ENCODE measurements at regions not wholly inside any gene's neighbourhood (a gene's known extent, or its start where the extent isn't known, plus 50 kb on each side); places are given as distances from the start of the nearest gene placed in this dataset.

DNA sequence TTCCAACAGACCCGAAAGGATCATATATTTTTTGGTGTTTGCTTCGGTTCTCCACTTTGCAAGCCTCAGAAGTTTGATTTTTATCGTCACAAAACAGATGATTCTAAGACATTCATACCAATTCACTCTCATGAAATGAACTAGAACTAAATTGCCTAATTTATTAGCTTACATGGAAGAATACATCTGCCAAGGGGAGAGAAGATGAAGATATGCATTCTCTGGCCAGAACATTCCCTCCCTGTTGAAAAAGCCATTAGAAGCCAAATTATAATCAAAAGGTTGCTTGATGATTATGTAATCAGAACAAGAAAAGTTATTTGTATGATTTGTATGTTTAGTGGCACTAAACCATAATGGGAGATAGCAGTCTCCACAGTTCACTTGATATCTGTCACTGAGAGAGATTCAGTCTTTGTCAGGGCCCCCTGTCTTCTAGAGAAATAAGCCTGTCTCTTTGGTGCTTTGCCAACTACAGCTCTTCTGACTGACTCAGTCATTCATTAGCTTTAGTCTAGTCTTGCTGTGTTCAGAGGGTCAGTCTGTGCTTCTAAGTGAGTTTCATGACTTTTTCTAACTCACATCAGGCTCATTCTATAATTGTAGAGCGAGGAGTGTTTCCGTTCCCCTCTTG, 95.3 kb upstream of the GNAI1 start:
- no peaks in the 10 kb centered on the region for H3K4me1 Mint-ChIP-seq
- no peaks in the 10 kb centered on the region for H3K27me3 Mint-ChIP-seq (ENCODE audit: low read depth)
- H3K4me3 Mint-ChIP-seq, result no peak overlapping the region
- no peak overlapping the region for H3K27ac Mint-ChIP-seq (ENCODE audit: unreplicated experiment)
- no peak for DNase-seq (ENCODE audit: low read depth, low spot score)
- TF ChIP-seq, protein P1, sequence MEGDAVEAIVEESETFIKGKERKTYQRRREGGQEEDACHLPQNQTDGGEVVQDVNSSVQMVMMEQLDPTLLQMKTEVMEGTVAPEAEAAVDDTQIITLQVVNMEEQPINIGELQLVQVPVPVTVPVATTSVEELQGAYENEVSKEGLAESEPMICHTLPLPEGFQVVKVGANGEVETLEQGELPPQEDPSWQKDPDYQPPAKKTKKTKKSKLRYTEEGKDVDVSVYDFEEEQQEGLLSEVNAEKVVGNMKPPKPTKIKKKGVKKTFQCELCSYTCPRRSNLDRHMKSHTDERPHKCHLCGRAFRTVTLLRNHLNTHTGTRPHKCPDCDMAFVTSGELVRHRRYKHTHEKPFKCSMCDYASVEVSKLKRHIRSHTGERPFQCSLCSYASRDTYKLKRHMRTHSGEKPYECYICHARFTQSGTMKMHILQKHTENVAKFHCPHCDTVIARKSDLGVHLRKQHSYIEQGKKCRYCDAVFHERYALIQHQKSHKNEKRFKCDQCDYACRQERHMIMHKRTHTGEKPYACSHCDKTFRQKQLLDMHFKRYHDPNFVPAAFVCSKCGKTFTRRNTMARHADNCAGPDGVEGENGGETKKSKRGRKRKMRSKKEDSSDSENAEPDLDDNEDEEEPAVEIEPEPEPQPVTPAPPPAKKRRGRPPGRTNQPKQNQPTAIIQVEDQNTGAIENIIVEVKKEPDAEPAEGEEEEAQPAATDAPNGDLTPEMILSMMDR (conservative IDR thresholded peaks at IDR 0.05), result no peak
- peaks cover 2% of the 10 kb centered on the region for H3K36me3 Mint-ChIP-seq (ENCODE audit: low read depth)
- H3K9me3 Mint-ChIP-seq, result peaks cover 2% of the 10 kb centered on the region

GRCh38 chr7:80037689-80038088, 96.9 kb upstream of the GNAI1 start:
- no peaks in the 10 kb centered on the region for H3K9me3 Mint-ChIP-seq
- H3K27ac Mint-ChIP-seq (ENCODE audit: unreplicated experiment), result no peak overlapping the region
- H3K27me3 Mint-ChIP-seq (ENCODE audit: low read depth), result no peaks in the 10 kb centered on the region
- no peaks in the 10 kb centered on the region for H3K4me1 Mint-ChIP-seq
- TF ChIP-seq, protein P1 (conservative IDR thresholded peaks at IDR 0.05), result no peak
- no peak for DNase-seq (ENCODE audit: low read depth, low spot score)
- no peak overlapping the region for H3K4me3 Mint-ChIP-seq
- no peaks in the 10 kb centered on the region for H3K36me3 Mint-ChIP-seq (ENCODE audit: low read depth)

- DNase-seq (ENCODE audit: low read depth, low spot score), result no peak
- TF ChIP-seq, protein P1 (conservative IDR thresholded peaks at IDR 0.05), result no peak
Measured at GRCh38 chr7:80036107-80036506, 98.5 kb upstream of the GNAI1 start.

DNA sequence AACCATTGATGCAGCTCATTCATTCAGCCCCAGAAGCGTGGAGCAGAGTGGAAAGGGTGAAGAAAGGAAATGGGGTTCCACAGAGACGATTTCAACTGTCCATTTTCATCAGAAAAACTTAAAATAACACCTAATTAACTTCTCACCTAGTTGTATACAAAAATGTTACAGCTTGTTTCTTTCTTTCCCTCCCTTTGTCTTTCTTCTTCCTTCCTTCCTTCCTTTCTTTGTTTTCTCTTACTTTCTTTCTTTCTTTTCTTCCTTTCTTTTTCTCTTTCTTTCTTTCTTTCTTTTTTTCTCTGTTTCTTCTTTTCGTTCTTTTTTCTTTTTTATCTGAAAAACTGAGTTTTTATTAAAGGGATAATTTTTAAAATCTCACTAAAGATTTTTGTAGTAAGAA, 105.9 kb upstream of the GNAI1 start:
- DNase-seq (ENCODE audit: low read depth, low spot score), result no peak
- H3K4me3 Mint-ChIP-seq, result no peak overlapping the region
- no peaks in the 10 kb centered on the region for H3K4me1 Mint-ChIP-seq
- H3K36me3 Mint-ChIP-seq (ENCODE audit: low read depth), result no peaks in the 10 kb centered on the region
- no peaks in the 10 kb centered on the region for H3K9me3 Mint-ChIP-seq
- no peaks in the 10 kb centered on the region for H3K27me3 Mint-ChIP-seq (ENCODE audit: low read depth)
- TF ChIP-seq, protein P1 (conservative IDR thresholded peaks at IDR 0.05), result no peak
- no peak overlapping the region for H3K27ac Mint-ChIP-seq (ENCODE audit: unreplicated experiment)

More at GRCh38 chr7:80036107-80036506, 98.5 kb upstream of the GNAI1 start:
- Mint-ChIP-seq H3K9me3 (no peaks in the 10 kb centered on the region), H3K36me3 (ENCODE audit: low read depth) (no peaks in the 10 kb centered on the region), H3K27ac (ENCODE audit: unreplicated experiment) (no peak overlapping the region), H3K27me3 (ENCODE audit: low read depth) (no peaks in the 10 kb centered on the region), H3K4me3 (no peak overlapping the region), H3K4me1 (no peaks in the 10 kb centered on the region)

GRCh38 chr7:80027611-80028173, 106.9 kb upstream of the GNAI1 start:
- Mint-ChIP-seq H3K27me3 (ENCODE audit: low read depth) (no peaks in the 10 kb centered on the region), H3K27ac (ENCODE audit: unreplicated experiment) (no peak overlapping the region), H3K4me3 (no peak overlapping the region), H3K36me3 (ENCODE audit: low read depth) (peaks cover 3% of the 10 kb centered on the region), H3K9me3 (peaks cover 4% of the 10 kb centered on the region), H3K4me1 (no peaks in the 10 kb centered on the region)
- no peak for DNase-seq (ENCODE audit: low read depth, low spot score)
- TF ChIP-seq, protein P1 (conservative IDR thresholded peaks at IDR 0.05), result no peak
